T-cell (primary cell): ENCODE measurements at regions not wholly inside any gene's neighbourhood (a gene's known extent, or its start where the extent isn't known, plus 50 kb on each side); places are given as distances from the start of the nearest gene placed in this dataset.

Experiments used
- ATAC-seq, 4 experiments: fragments of 200-7000 bp in 3 of 4; fragments of 150-1000 bp in 1 of 4; cut with Tn5 transposase; replicated peaks in 1 of 4; 1 replicate in 3 of 4; 2 replicates in 1 of 4; pipeline ENCODE4 v1.10.0; 2021; ENCODE audit warnings: moderate library complexity in 3 of 4, mild to moderate bottlenecking in 2 of 4, moderate number of reproducible peaks in 1 of 4
- CTCF ChIA-PET, 2 donors: fragments of 300-600 bp; sonication (Branson Sonifier 250); formaldehyde crosslinking; loops; one replicate each; lab custom pipeline; 2022; ENCODE audit warnings: antibody characterized with exemption in 2 of 2; lab: Charles Lee
- POLR2A ChIA-PET, 2 donors: fragments of 300-600 bp; sonication (Branson Sonifier 250); formaldehyde crosslinking; loops; one replicate each; lab custom pipeline; 2022; ENCODE audit warnings: antibody characterized with exemption in 2 of 2; lab: Charles Lee
- DNase-seq, 35 experiments: peaks; one replicate each; pipeline versions ENCODE4 v3.0.0 to v3.0.0-alpha.2; 2013 to 2023
- H3K27ac ChIP-seq: one replicate; pipeline ENCODE4 v1.5.1; 2013; ENCODE audit warnings: low read length
- H3K27me3 ChIP-seq, 2 experiments: replicated peaks in 1 of 2; 1 replicate in 1 of 2; 2 replicates in 1 of 2; pipeline versions ENCODE4 v1.6.1 to v1.7.0; 2013; ENCODE audit warnings: low read length in 1 of 2, mixed read lengths in 1 of 2; ENCODE audit not compliant: control insufficient read depth in 2 of 2, insufficient read depth in 2 of 2; ENCODE audit errors: extremely low read depth in 1 of 2
- H3K36me3 ChIP-seq, 2 donors: 1 replicate in 1 of 2; 2 replicates in 1 of 2; pipeline versions ENCODE4 v1.6.1 to v1.7.0; 2013; ENCODE audit warnings: low read length in 1 of 2; ENCODE audit not compliant: control insufficient read depth in 2 of 2, insufficient read depth in 1 of 2; ENCODE audit errors: extremely low read depth in 1 of 2
- H3K4me1 ChIP-seq, 2 experiments: 1 replicate in 1 of 2; 2 replicates in 1 of 2; pipeline versions ENCODE4 v1.6.1 to v1.7.0; 2013; ENCODE audit warnings: low read length in 2 of 2, mixed read lengths in 1 of 2; ENCODE audit not compliant: insufficient read depth in 2 of 2, control insufficient read depth in 1 of 2; ENCODE audit errors: extremely low read depth in 1 of 2
- H3K4me3 ChIP-seq, 2 donors: 1 replicate in 1 of 2; 2 replicates in 1 of 2; pipeline versions ENCODE4 v1.5.1 to v1.7.0; 2013; ENCODE audit warnings: mild to moderate bottlenecking in 2 of 2, low read length in 1 of 2, moderate library complexity in 1 of 2; ENCODE audit not compliant: control insufficient read depth in 1 of 2; ENCODE audit errors: extremely low read depth in 1 of 2
- H3K9me3 ChIP-seq: 2 replicates; pipeline ENCODE4 v1.7.0; 2013
- H3K27ac Mint-ChIP-seq, 2 donors: one replicate each; pipeline ENCODE4 v1.8.0; 2020 to 2021; ENCODE audit warnings: mild to moderate bottlenecking in 2 of 2, mixed read lengths in 2 of 2
- H3K27me3 Mint-ChIP-seq, 2 donors: one replicate each; pipeline ENCODE4 v1.8.0; 2021 to 2022; ENCODE audit warnings: mixed read lengths in 2 of 2
- H3K36me3 Mint-ChIP-seq: one replicate; pipeline ENCODE4 v1.8.0; 2021; ENCODE audit warnings: mixed read lengths
- H3K4me1 Mint-ChIP-seq, 3 donors: one replicate each; pipeline ENCODE4 v1.8.0; 2020 to 2022; ENCODE audit warnings: mixed read lengths in 3 of 3, mild to moderate bottlenecking in 1 of 3
- H3K4me3 Mint-ChIP-seq, 3 donors: one replicate each; pipeline ENCODE4 v1.8.0; 2020 to 2022; ENCODE audit warnings: mild to moderate bottlenecking in 3 of 3, mixed read lengths in 3 of 3, moderate library complexity in 3 of 3
- H3K9me3 Mint-ChIP-seq, 3 donors: one replicate each; pipeline ENCODE4 v1.8.0; 2020 to 2022; ENCODE audit warnings: mixed read lengths in 3 of 3
- WGBS: methylation state at CpG from one replicate; pipeline ENCODE4 v1.1.5; 2013; ENCODE audit warnings: missing lambda C conversion rate; ENCODE audit not compliant: insufficient coverage; 5-methylcytosine and 5-hydroxymethylcytosine counted together

GRCh38 chr2:144631636-144632035, 111.7 kb upstream of the ZEB2 start:
- POLR2A ChIA-PET, result no interaction called here
- Mint-ChIP-seq H3K27me3 (peaks cover 7 to 12% of the 10 kb centered on the region in 2 donors), H3K27ac (no peak overlapping the region), H3K4me3 (no peak overlapping the region), H3K4me1 (no peaks in the 10 kb centered on the region), H3K9me3 (peaks cover 0 to 14% (median 10%) of the 10 kb centered on the region in 3 donors), H3K36me3 (no peaks in the 10 kb centered on the region)
- ATAC-seq (no peak), DNase-seq (no peak)
- CTCF ChIA-PET, result no interaction called here
- no peak overlapping the region for H3K27ac ChIP-seq
- H3K4me3 ChIP-seq, result no peak overlapping the region
- no CpG with 5 or more reads among the region's 1 CpG for WGBS
- H3K36me3 ChIP-seq, result no peaks in the 10 kb centered on the region
- no peaks in the 10 kb centered on the region for H3K4me1 ChIP-seq
- no peaks in the 10 kb centered on the region for H3K9me3 ChIP-seq
- H3K27me3 ChIP-seq, result peaks cover 0 to 2% of the 10 kb centered on the region in 2 experiments

GRCh38 chr2:144630459-144631215, 110.7 kb upstream of the ZEB2 start:
- peaks cover 7 to 13% of the 10 kb centered on the region in 2 donors for H3K27me3 Mint-ChIP-seq
- Histone ChIP-seq H3K36me3 (no peaks in the 10 kb centered on the region), H3K9me3 (no peaks in the 10 kb centered on the region), H3K27me3 (peaks cover 0 to 2% of the 10 kb centered on the region in 2 experiments), H3K4me1 (no peaks in the 10 kb centered on the region), H3K4me3 (no peak overlapping the region), H3K27ac (no peak overlapping the region)
- peaks cover 0 to 8% (median 3%) of the 10 kb centered on the region in 3 donors for H3K9me3 Mint-ChIP-seq
- ChIA-PET CTCF (interaction anchor here in 1 of 2 donors (0.5 kb wide), 1 partner anchor 122 kb away, joined by 4 read pairs; no protein-coding TSS in a partner anchor), POLR2A (interaction anchor here in 1 of 2 donors (0.5 kb wide), 1 partner anchor 112 kb away, joined by 3 read pairs; no protein-coding TSS in a partner anchor)
- no peaks in the 10 kb centered on the region for H3K4me1 Mint-ChIP-seq
- H3K27ac Mint-ChIP-seq, result no peak overlapping the region
- DNase-seq (no peak), ATAC-seq (no peak)
- H3K4me3 Mint-ChIP-seq, result no peak overlapping the region
- H3K36me3 Mint-ChIP-seq, result no peaks in the 10 kb centered on the region
- 63% methylated on average over 1 of the region's 2 CpGs for WGBS

DNA sequence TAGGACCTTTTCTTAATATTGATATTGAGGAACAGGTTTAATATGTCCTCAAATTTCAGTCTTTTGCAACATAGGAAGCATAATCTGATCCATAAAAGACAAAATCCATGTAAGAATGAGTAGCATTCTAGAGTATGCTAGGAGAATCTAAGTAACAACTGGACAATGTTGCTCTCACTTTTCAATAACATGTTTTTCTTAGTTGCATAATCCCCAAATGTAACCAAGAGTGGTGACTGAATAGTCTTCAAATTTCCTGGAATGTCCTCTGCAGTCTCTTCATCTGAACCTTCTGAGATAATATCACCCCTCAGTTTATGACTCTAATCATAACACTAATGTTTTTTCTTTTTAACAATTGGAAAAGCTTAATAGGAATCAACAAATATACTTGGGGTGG, 110.0 kb upstream of the ZEB2 start:
- Mint-ChIP-seq H3K4me3 (no peak overlapping the region), H3K4me1 (no peaks in the 10 kb centered on the region), H3K27ac (no peak overlapping the region), H3K36me3 (no peaks in the 10 kb centered on the region), H3K27me3 (peaks cover 11 to 13% of the 10 kb centered on the region in 2 donors), H3K9me3 (peaks cover 0 to 4% (median 0%) of the 10 kb centered on the region in 3 donors)
- H3K36me3 ChIP-seq, result no peaks in the 10 kb centered on the region
- no peaks in the 10 kb centered on the region for H3K4me1 ChIP-seq
- no peaks in the 10 kb centered on the region for H3K9me3 ChIP-seq
- ChIA-PET POLR2A (interaction anchor here in 1 of 2 donors (0.5 kb wide), 1 partner anchor 112 kb away, joined by 3 read pairs; no protein-coding TSS in a partner anchor), CTCF (interaction anchor here in 1 of 2 donors (0.5 kb wide), 1 partner anchor 122 kb away, joined by 4 read pairs; no protein-coding TSS in a partner anchor)
- peaks cover 0 to 2% of the 10 kb centered on the region in 2 experiments for H3K27me3 ChIP-seq
- DNase-seq (no peak), ATAC-seq (no peak)
- no peak overlapping the region for H3K4me3 ChIP-seq
- H3K27ac ChIP-seq, result no peak overlapping the region

- peaks cover 0 to 4% (median 0%) of the 10 kb centered on the region in 3 donors for H3K9me3 Mint-ChIP-seq
- no peaks in the 10 kb centered on the region for H3K36me3 Mint-ChIP-seq
- ChIA-PET CTCF (no interaction called here), POLR2A (no interaction called here)
- no peak overlapping the region for H3K4me3 Mint-ChIP-seq
- DNase-seq (no peak), ATAC-seq (no peak)
- peaks cover 11 to 13% of the 10 kb centered on the region in 2 donors for H3K27me3 Mint-ChIP-seq
- no peaks in the 10 kb centered on the region for H3K9me3 ChIP-seq
- H3K36me3 ChIP-seq, result no peaks in the 10 kb centered on the region
- no peak overlapping the region for H3K4me3 ChIP-seq
- no peak overlapping the region for H3K27ac ChIP-seq
- H3K4me1 ChIP-seq, result no peaks in the 10 kb centered on the region
- H3K27me3 ChIP-seq, result peaks cover 0 to 2% of the 10 kb centered on the region in 2 experiments
- no peak overlapping the region for H3K27ac Mint-ChIP-seq
- no peaks in the 10 kb centered on the region for H3K4me1 Mint-ChIP-seq
Observed at GRCh38 chr2:144628566-144628965, 108.6 kb upstream of the ZEB2 start.

GRCh38 chr2:144625626-144626025, 105.7 kb upstream of the ZEB2 start:
- no peaks in the 10 kb centered on the region for H3K36me3 Mint-ChIP-seq
- Histone ChIP-seq H3K9me3 (no peaks in the 10 kb centered on the region), H3K27ac (no peak overlapping the region), H3K27me3 (peaks cover 0 to 2% of the 10 kb centered on the region in 2 experiments), H3K4me3 (no peak overlapping the region), H3K36me3 (no peaks in the 10 kb centered on the region), H3K4me1 (no peaks in the 10 kb centered on the region)
- H3K9me3 Mint-ChIP-seq, result peaks cover 0 to 4% (median 2%) of the 10 kb centered on the region in 3 donors
- H3K27ac Mint-ChIP-seq, result no peak overlapping the region
- ChIA-PET POLR2A (no interaction called here), CTCF (no interaction called here)
- DNase-seq (no peak), ATAC-seq (no peak)
- WGBS, result no CpG with 5 or more reads among the region's 5 CpGs
- no peaks in the 10 kb centered on the region for H3K4me1 Mint-ChIP-seq
- H3K27me3 Mint-ChIP-seq, result peaks cover 11 to 16% of the 10 kb centered on the region in 2 donors
- no peak overlapping the region for H3K4me3 Mint-ChIP-seq

- no peaks in the 10 kb centered on the region for H3K9me3 ChIP-seq
- ATAC-seq (no peak), DNase-seq (no peak)
- H3K27me3 Mint-ChIP-seq, result peaks cover 11 to 16% of the 10 kb centered on the region in 2 donors
- no peaks in the 10 kb centered on the region for H3K36me3 ChIP-seq
- H3K9me3 Mint-ChIP-seq, result peaks cover 0 to 4% (median 2%) of the 10 kb centered on the region in 3 donors
- no peaks in the 10 kb centered on the region for H3K4me1 ChIP-seq
- peaks cover 0 to 2% of the 10 kb centered on the region in 2 experiments for H3K27me3 ChIP-seq
- no CpG with 5 or more reads among the region's 3 CpGs for WGBS
- H3K36me3 Mint-ChIP-seq, result no peaks in the 10 kb centered on the region
- no peak overlapping the region for H3K4me3 Mint-ChIP-seq
- no peaks in the 10 kb centered on the region for H3K4me1 Mint-ChIP-seq
- ChIA-PET CTCF (interaction anchor here in 1 of 2 donors (0.9 kb wide), 1 partner anchor 11 kb away, joined by 3 read pairs; no protein-coding TSS in a partner anchor), POLR2A (interaction anchor here in 1 of 2 donors (0.6 kb wide), 1 partner anchor 352 kb away, joined by 3 read pairs; no protein-coding TSS in a partner anchor)
- H3K27ac ChIP-seq, result no peak overlapping the region
- H3K27ac Mint-ChIP-seq, result no peak overlapping the region
- H3K4me3 ChIP-seq, result no peak overlapping the region
Observed at GRCh38 chr2:144625226-144625625, 105.3 kb upstream of the ZEB2 start.
